Neuronal stem cell (in vitro differentiated cells): ENCODE measurements at regions not wholly inside any gene's neighbourhood (a gene's known extent, or its start where the extent isn't known, plus 50 kb on each side); places are given as distances from the start of the nearest gene placed in this dataset.
"Not testable (repeated sequence)": the region's sequence is repeated elsewhere in the genome, so short reads cannot be mapped to it uniquely, and the experiment has no call there.

Source experiments
- DNase-seq: peaks from one replicate; pipeline ENCODE4 v3.0.0-alpha.2; 2013; ENCODE audit warnings: low spot score
- H2AFZ ChIP-seq: one replicate; pipeline ENCODE4 v1.6.1; 2013; ENCODE audit warnings: mild to moderate bottlenecking, low read length, inconsistent platforms
- H2AK5ac ChIP-seq: 2 replicates; pipeline ENCODE4 v1.6.1; 2013; ENCODE audit warnings: low read depth, mild to moderate bottlenecking, inconsistent platforms, low read length, moderate library complexity, mixed read lengths
- H2BK120ac ChIP-seq: 2 replicates; pipeline ENCODE4 v1.6.1; 2013; ENCODE audit warnings: low read depth, mild to moderate bottlenecking, inconsistent platforms, low read length, moderate library complexity, mixed read lengths
- H2BK12ac ChIP-seq: one replicate; pipeline ENCODE4 v1.6.1; 2013; ENCODE audit warnings: low read length, inconsistent platforms
- H2BK15ac ChIP-seq: 2 replicates; pipeline ENCODE4 v1.6.1; 2013; ENCODE audit warnings: mild to moderate bottlenecking, low read length, inconsistent platforms, mixed read lengths
- H2BK5ac ChIP-seq: one replicate; pipeline ENCODE4 v1.6.1; 2013; ENCODE audit warnings: inconsistent platforms, mild to moderate bottlenecking, low read length, moderate library complexity
- H3K14ac ChIP-seq: one replicate; pipeline ENCODE4 v1.6.1; 2013; ENCODE audit warnings: low read length, inconsistent platforms
- H3K18ac ChIP-seq: 2 replicates; pipeline ENCODE4 v1.6.1; 2013; ENCODE audit warnings: low read length, inconsistent platforms
- H3K23ac ChIP-seq: 2 replicates; pipeline ENCODE4 v1.6.1; 2013; ENCODE audit warnings: low read depth, mild to moderate bottlenecking, mixed read lengths, low read length, inconsistent platforms; ENCODE audit not compliant: poor library complexity
- H3K27ac ChIP-seq: replicated peaks from 3 replicates; pipeline ENCODE4 v1.5.1; 2013; ENCODE audit warnings: low read length, inconsistent platforms
- H3K27me3 ChIP-seq, 3 experiments: 2 replicates each; pipeline ENCODE4 v1.6.1; 2013; ENCODE audit warnings: low read length in 3 of 3, mild to moderate bottlenecking in 2 of 3, inconsistent platforms in 1 of 3, low read depth in 1 of 3, mixed read lengths in 1 of 3, moderate library complexity in 1 of 3; ENCODE audit not compliant: control insufficient read depth in 3 of 3, insufficient read depth in 3 of 3
- H3K36me3 ChIP-seq, 2 donors: replicated peaks in 1 of 2; 2 replicates each; pipeline ENCODE4 v1.6.1; 2013; ENCODE audit warnings: low read length in 2 of 2; ENCODE audit not compliant: control insufficient read depth in 2 of 2, insufficient read depth in 2 of 2
- H3K4ac ChIP-seq: 2 replicates; pipeline ENCODE4 v1.6.1; 2013; ENCODE audit warnings: inconsistent platforms, mild to moderate bottlenecking, low read length, moderate library complexity
- H3K4me1 ChIP-seq, 2 donors: 1 replicate in 1 of 2; 2 replicates in 1 of 2; pipeline ENCODE4 v1.6.1; 2013; ENCODE audit warnings: low read length in 2 of 2, low read depth in 1 of 2; ENCODE audit not compliant: control insufficient read depth in 2 of 2, insufficient read depth in 1 of 2
- H3K4me2 ChIP-seq: one replicate; pipeline ENCODE4 v1.6.1; 2013; ENCODE audit warnings: mild to moderate bottlenecking, low read length, inconsistent platforms; ENCODE audit not compliant: insufficient read depth, poor library complexity, severe bottlenecking
- H3K4me3 ChIP-seq, 2 donors: 2 replicates each; pipeline ENCODE4 v1.5.1; 2013; ENCODE audit warnings: low read length in 2 of 2, mild to moderate bottlenecking in 2 of 2, inconsistent platforms in 1 of 2, moderate library complexity in 1 of 2
- H3K79me1 ChIP-seq: one replicate; pipeline ENCODE4 v1.6.1; 2013; ENCODE audit warnings: low read depth, mild to moderate bottlenecking, inconsistent platforms, low read length, moderate library complexity
- H3K9ac ChIP-seq: one replicate; pipeline ENCODE4 v1.6.1; 2013; ENCODE audit warnings: mild to moderate bottlenecking, low read depth, low read length, inconsistent platforms; ENCODE audit not compliant: poor library complexity
- H3K9me3 ChIP-seq, 2 donors: replicated peaks in 1 of 2; 2 replicates each; pipeline versions ENCODE3 to v1.6.1; 2013; ENCODE audit warnings: low read length in 2 of 2, mild to moderate bottlenecking in 2 of 2, inconsistent platforms in 1 of 2, low read depth in 1 of 2, mixed read lengths in 1 of 2, moderate library complexity in 1 of 2; ENCODE audit not compliant: control insufficient read depth in 2 of 2, insufficient read depth in 1 of 2
- H4K8ac ChIP-seq: one replicate; pipeline ENCODE4 v1.6.1; 2013; ENCODE audit warnings: low read depth, mild to moderate bottlenecking, inconsistent platforms, low read length, moderate library complexity
- H4K91ac ChIP-seq: one replicate; pipeline ENCODE4 v1.6.1; 2013; ENCODE audit warnings: low read length, low read depth, mild to moderate bottlenecking, inconsistent platforms; ENCODE audit not compliant: poor library complexity
- WGBS, 2 donors: extraction: QIAGEN DNeasy Blood & Tissue Kit; methylation state at CpG; one replicate each; pipeline ENCODE4 v1.1.7; 2013; ENCODE audit warnings: missing lambda C conversion rate in 2 of 2, mixed read lengths in 1 of 2; ENCODE audit not compliant: insufficient read length in 2 of 2, insufficient replicate concordance in 1 of 2; ENCODE audit errors: extremely low coverage in 2 of 2; 5-methylcytosine and 5-hydroxymethylcytosine counted together

DNA sequence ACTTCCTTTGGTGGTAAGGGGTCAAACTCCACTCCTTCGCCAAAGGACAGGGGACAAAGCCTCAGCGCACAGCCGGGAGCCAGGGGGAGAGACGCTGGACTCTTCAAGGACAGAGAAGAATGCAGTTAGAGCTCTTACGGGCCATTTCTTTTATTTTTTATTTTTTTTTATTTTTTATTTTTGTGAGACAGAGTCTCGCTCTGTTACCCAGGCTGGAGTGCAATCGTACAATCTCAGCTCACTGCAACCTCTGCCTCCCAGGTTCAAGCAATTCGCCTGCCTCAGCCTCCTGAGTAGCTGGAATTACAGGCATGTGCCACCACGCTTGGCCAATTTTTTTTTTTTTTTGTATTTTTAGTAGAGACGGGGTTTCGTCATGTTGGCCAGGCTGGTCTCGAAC, 93.2 kb upstream of the RPH3AL start, which contains the start of gene RFLNB:
Gene RFLNB, minus strand, starts transcription at position 101 of the 400 bp plus-strand sequence.
- not testable (repeated sequence) for H2BK12ac ChIP-seq, H3K4me2 ChIP-seq, H4K91ac ChIP-seq, H3K79me1 ChIP-seq, H2AFZ ChIP-seq, H2BK5ac ChIP-seq, H3K4me1 ChIP-seq, DNase-seq, H3K27me3 ChIP-seq, H3K9me3 ChIP-seq, H3K23ac ChIP-seq, H3K9ac ChIP-seq
- peak within 1 kb of the TSS; percentile 96 for H2AK5ac ChIP-seq
- H3K18ac ChIP-seq, result peak within 1 kb of the TSS; percentile 87
- peak within 1 kb of the TSS in 1 of 2 donors; percentile 51 for H3K4me3 ChIP-seq
- peak within 1 kb of the TSS; percentile 3 for H3K27ac ChIP-seq
- H2BK15ac ChIP-seq, result peak within 1 kb of the TSS; percentile 92
- H2BK120ac ChIP-seq, result peak within 1 kb of the TSS; percentile 81
- peaks cover 5 to 29% of the 10 kb centered on the region in 2 donors for H3K36me3 ChIP-seq
- no CpG with 5 or more reads among the region's 12 CpGs for WGBS, 2 donors
- peak within 1 kb of the TSS; percentile 84 for H3K4ac ChIP-seq
- H4K8ac ChIP-seq, result peak within 1 kb of the TSS; percentile 65
- H3K14ac ChIP-seq, result peak within 1 kb of the TSS; percentile 71

DNA sequence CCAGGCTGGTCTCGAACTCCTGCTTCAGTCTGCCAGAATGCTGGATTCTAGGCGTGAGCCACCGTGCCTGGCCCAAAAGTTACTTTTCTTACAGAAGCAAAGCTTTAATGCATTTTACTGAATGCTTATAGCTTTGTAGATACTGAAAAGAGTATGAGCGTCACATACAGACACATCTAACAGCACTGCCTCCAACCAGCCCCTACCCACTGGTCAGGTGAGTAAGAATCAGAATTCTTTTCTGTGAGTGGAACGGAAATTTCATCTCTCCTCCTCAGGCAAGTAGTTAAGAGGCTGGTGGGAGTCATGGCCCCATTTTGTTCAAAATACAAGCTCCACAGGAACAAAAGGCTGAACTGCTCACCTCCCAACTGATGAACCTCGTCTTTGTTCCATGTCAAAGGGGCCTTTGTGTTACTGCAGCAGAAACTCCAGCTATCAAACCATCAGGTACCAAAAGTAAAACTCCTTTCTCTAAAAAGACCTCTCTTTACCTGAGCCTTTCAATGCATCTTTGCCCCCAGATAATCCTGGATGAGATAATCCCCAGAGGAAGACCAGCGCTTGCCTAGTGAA, 92.4 kb upstream of the RPH3AL start:
- Histone ChIP-seq H3K79me1 (peaks cover 10% of the 10 kb centered on the region), H3K9ac (no peak overlapping the region), H3K4me3 (no peak overlapping the region), H2BK15ac (peak overlapping the region; percentile 1), H3K18ac (peak overlapping the region; percentile 80), H2BK5ac (no peak overlapping the region), H2BK120ac (no peak overlapping the region), H3K23ac (no peak overlapping the region), H3K9me3 (no peaks in the 10 kb centered on the region), H3K27ac (peak overlapping the region; percentile 3), H3K4me2 (no peak overlapping the region), H4K8ac (peak overlapping the region; percentile 30), H2BK12ac (no peak overlapping the region), H4K91ac (no peak overlapping the region), H3K36me3 (peaks cover 5 to 29% of the 10 kb centered on the region in 2 donors), H3K14ac (peak overlapping the region; percentile 38), H3K27me3 (no peaks in the 10 kb centered on the region), H3K4ac (no peak overlapping the region), H2AK5ac (no peak overlapping the region), H3K4me1 (peaks cover 0 to 6% of the 10 kb centered on the region in 2 donors), H2AFZ (no peak overlapping the region)
- no CpG with 5 or more reads among the region's 7 CpGs for WGBS, 2 donors
- DNase-seq, result no peak

DNA sequence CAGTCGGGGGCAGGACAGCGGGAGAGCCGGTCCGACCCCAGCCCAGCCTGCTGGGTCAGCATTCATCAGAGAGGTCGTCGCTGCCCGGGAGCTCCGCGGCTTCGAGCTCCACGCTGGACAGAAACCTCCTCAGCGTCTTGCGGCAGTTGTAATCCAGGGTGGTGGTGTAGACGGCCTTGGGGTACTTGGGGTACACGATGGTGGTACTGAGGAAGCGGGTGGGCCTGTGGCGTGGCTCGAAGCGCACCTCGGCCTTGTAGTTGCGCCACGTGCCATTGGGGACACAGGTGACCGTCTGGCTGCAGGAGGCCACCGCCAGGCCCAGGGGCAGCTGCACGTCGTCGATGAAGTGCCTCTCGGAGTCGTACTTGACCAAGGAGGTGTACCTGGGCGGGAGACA, 90.5 kb upstream of the RPH3AL start:
- H3K27ac ChIP-seq, result no peak overlapping the region
- peak overlapping the region; percentile 84 for H3K14ac ChIP-seq
- H3K4me1 ChIP-seq, result peaks cover 0 to 6% of the 10 kb centered on the region in 2 donors
- H3K79me1 ChIP-seq, result peaks cover 10% of the 10 kb centered on the region
- H3K4me2 ChIP-seq, result no peak overlapping the region
- H2AK5ac ChIP-seq, result peak overlapping the region; percentile 96
- WGBS, 2 donors, result no CpG with 5 or more reads among the region's 30 CpGs
- H3K23ac ChIP-seq, result peak overlapping the region; percentile 80
- no peak overlapping the region for H2BK5ac ChIP-seq
- peak overlapping the region; percentile 38 for H3K18ac ChIP-seq
- H3K36me3 ChIP-seq, result peaks cover 5 to 29% of the 10 kb centered on the region in 2 donors
- H2BK120ac ChIP-seq, result peak overlapping the region; percentile 61
- peak overlapping the region; percentile 60 for H3K9ac ChIP-seq
- H2AFZ ChIP-seq, result no peak overlapping the region
- H3K4me3 ChIP-seq, result peak overlapping the region in 1 of 2 donors; percentile 26
- no peak overlapping the region for H4K91ac ChIP-seq
- peak overlapping the region; percentile 66 for H3K4ac ChIP-seq
- peak overlapping the region; percentile 81 for H2BK15ac ChIP-seq
- peak overlapping the region; percentile 63 for H2BK12ac ChIP-seq
- DNase-seq, result no peak
- no peaks in the 10 kb centered on the region for H3K9me3 ChIP-seq
- peak overlapping the region; percentile 65 for H4K8ac ChIP-seq
- H3K27me3 ChIP-seq, result no peaks in the 10 kb centered on the region

DNA sequence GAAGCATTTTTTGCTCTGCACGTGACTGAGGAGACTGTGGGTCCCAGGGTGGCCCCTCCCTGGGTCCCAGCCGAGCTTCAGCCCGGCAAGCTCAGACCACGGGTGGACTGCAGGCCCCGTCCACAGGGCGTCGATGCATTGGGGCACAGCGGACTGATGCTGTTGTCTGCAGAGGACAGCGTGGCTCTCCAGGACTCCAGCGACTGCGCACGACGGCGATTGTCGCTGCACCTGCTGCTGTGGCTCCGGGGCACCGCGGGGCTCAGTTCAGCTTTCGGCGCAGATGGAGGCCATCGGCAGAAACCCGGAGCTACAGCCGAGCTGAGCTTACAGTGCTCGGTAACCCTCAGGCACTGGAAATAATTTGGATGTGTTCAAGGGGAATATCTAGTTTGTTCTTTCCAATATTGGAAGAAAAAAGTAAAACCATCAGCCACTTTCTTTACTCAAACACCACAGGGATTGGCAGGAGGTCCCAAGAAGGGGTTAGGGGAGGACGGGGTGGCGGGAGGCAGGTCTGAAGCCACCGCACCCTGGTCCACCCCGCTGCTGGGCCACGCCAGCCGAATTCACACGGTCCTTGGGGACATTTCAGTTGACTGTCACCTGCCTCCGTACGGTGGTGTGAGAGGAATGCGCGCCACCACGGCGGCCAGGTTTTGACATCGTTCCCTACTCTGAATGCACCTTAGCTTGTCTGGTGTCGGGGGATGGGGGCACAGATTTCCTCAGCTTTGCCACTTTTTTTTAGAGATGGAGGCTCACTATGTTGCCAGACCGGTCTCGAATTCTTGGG, 88.7 kb upstream of the RPH3AL start:
- no peak overlapping the region for H3K27ac ChIP-seq
- no peak overlapping the region for H3K9ac ChIP-seq
- no peak overlapping the region for H3K4me2 ChIP-seq
- H3K4ac ChIP-seq, result no peak overlapping the region
- H2BK12ac ChIP-seq, result no peak overlapping the region
- H2BK120ac ChIP-seq, result no peak overlapping the region
- WGBS, 2 donors, result no CpG with 5 or more reads among the region's 41 CpGs
- no peak overlapping the region for H2AFZ ChIP-seq
- no peak overlapping the region for H4K8ac ChIP-seq
- peaks cover 5% of the 10 kb centered on the region in 2 donors for H3K9me3 ChIP-seq
- no peak overlapping the region for H3K4me3 ChIP-seq
- H3K14ac ChIP-seq, result peak overlapping the region; percentile 47
- peaks cover 0 to 6% of the 10 kb centered on the region in 2 donors for H3K4me1 ChIP-seq
- no peak overlapping the region for H2BK5ac ChIP-seq
- no peak overlapping the region for H4K91ac ChIP-seq
- H3K79me1 ChIP-seq, result peaks cover 5% of the 10 kb centered on the region
- H3K18ac ChIP-seq, result no peak overlapping the region
- no peak overlapping the region for H2BK15ac ChIP-seq
- H3K27me3 ChIP-seq, result no peaks in the 10 kb centered on the region
- peak overlapping the region; percentile 77 for H2AK5ac ChIP-seq
- H3K23ac ChIP-seq, result peak overlapping the region; percentile 90
- peaks cover 5 to 29% of the 10 kb centered on the region in 2 donors for H3K36me3 ChIP-seq
- no peak for DNase-seq
